Hepatocyte (in vitro differentiated cells): ENCODE measurements at regions not wholly inside any gene's neighbourhood (a gene's known extent, or its start where the extent isn't known, plus 50 kb on each side); places are given as distances from the start of the nearest gene placed in this dataset.

Experiments used
- DNase-seq: peaks from one replicate; pipeline ENCODE4 v3.0.0-alpha.2; 2016; ENCODE audit warnings: low spot score
- H2AFZ ChIP-seq: fragments of 200-600 bp; sonication (generic); 2 replicates; pipeline ENCODE4 v1.6.0; 2016; ENCODE audit warnings: antibody characterized with exemption, mild to moderate bottlenecking
- H3K27ac ChIP-seq: fragments of 200-600 bp; sonication (generic); 2 replicates; pipeline ENCODE4 v1.5.1; 2016; ENCODE audit warnings: mild to moderate bottlenecking
- H3K27me3 ChIP-seq: fragments of 200-600 bp; sonication (generic); 2 replicates; pipeline ENCODE4 v1.6.1; 2016
- H3K36me3 ChIP-seq: fragments of 200-600 bp; sonication (generic); replicated peaks from 2 replicates; pipeline ENCODE4 v1.5.1; 2016; ENCODE audit warnings: low read depth; ENCODE audit not compliant: insufficient read depth
- H3K4me1 ChIP-seq: fragments of 200-600 bp; sonication (generic); 2 replicates; pipeline ENCODE4 v1.5.1; 2016; ENCODE audit warnings: mild to moderate bottlenecking, moderate library complexity; ENCODE audit not compliant: insufficient read depth
- H3K4me2 ChIP-seq: fragments of 200-600 bp; sonication (generic); 2 replicates; pipeline ENCODE4 v1.6.0; 2016
- H3K4me3 ChIP-seq: fragments of 200-600 bp; sonication (generic); 2 replicates; pipeline ENCODE4 v1.5.1; 2016; ENCODE audit warnings: mild to moderate bottlenecking
- H3K79me2 ChIP-seq: fragments of 200-600 bp; sonication (generic); 2 replicates; pipeline ENCODE4 v1.6.0; 2017; ENCODE audit warnings: mild to moderate bottlenecking
- H3K9me2 ChIP-seq: fragments of 200-600 bp; sonication (generic); replicated peaks from 2 replicates; pipeline ENCODE4 v1.6.0; 2017; ENCODE audit warnings: mild to moderate bottlenecking; ENCODE audit not compliant: insufficient read depth
- H3K9me3 ChIP-seq: fragments of 200-600 bp; sonication (generic); 2 replicates; pipeline ENCODE4 v1.5.1; 2016; ENCODE audit warnings: low read depth, mild to moderate bottlenecking
- H4K20me1 ChIP-seq: fragments of 200-600 bp; sonication (generic); 2 replicates; pipeline ENCODE4 v1.6.0; 2016; ENCODE audit warnings: mild to moderate bottlenecking; ENCODE audit not compliant: insufficient read depth, poor library complexity, severe bottlenecking
- EZH2 ChIP-seq: fragments of 200-600 bp; sonication (generic); IDR thresholded peaks from 2 replicates; pipeline ENCODE4 v1.6.1; 2016; ENCODE audit warnings: antibody characterized with exemption, mild to moderate bottlenecking, borderline replicate concordance
- EZH2phosphoT487 ChIP-seq: fragments of 200-600 bp; sonication (generic); IDR thresholded peaks from one replicate; pipeline ENCODE4 v1.6.1; 2018; ENCODE audit warnings: antibody characterized with exemption, mild to moderate bottlenecking, low read depth, moderate library complexity; ENCODE audit not compliant: unreplicated experiment, severe bottlenecking
- WGBS: methylation state at CpG from one replicate; pipeline ENCODE4 v1.1.6; 2016; ENCODE audit warnings: low lambda C conversion rate; ENCODE audit errors: missing lambda C conversion rate; 5-methylcytosine and 5-hydroxymethylcytosine counted together
- TF ChIP-seq, protein P1 (sequence below): fragments of 200-600 bp; sonication (generic); IDR thresholded peaks from 2 replicates; pipeline ENCODE4 v1.5.1; 2016; ENCODE audit warnings: antibody characterized with exemption, mild to moderate bottlenecking; ENCODE audit not compliant: poor library complexity

DNA sequence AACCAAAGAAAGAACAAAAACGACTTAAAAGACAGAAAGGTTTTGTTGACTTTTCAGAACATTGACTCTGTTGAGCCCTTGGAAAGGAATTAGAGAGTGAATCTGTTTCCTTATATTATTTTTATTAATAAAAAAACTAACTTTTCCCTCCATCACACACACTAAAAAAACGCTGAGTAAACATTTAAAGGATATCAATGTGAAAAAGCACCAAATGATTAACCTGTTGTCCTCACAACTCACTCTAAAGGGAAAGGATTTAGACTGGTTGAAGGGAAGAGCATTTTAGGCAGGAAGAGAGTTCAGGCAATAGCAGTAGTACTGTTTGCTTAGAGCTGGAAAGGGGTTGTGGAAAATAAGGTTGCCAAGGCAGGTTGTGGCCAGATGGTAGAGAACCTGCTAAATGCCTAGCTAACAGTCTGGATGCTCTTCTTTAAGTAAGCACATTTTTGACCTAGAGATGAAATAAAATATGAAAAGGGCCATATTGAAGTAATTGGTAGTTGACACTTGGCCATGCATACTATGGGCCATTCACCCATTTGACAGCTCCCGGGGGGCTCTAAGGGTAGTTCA, 98.0 kb upstream of the NDP start:
- Histone ChIP-seq H3K4me3 (no peak overlapping the region), H3K27me3 (no peaks in the 10 kb centered on the region), H3K4me2 (no peak overlapping the region), H3K9me3 (no peaks in the 10 kb centered on the region), H3K4me1 (no peaks in the 10 kb centered on the region), H3K27ac (peak overlapping the region; percentile 51), H3K79me2 (no peaks in the 10 kb centered on the region), H4K20me1 (no peaks in the 10 kb centered on the region), H2AFZ (no peak overlapping the region), H3K9me2 (no peaks in the 10 kb centered on the region), H3K36me3 (no peaks in the 10 kb centered on the region)
- TF ChIP-seq, protein P1, sequence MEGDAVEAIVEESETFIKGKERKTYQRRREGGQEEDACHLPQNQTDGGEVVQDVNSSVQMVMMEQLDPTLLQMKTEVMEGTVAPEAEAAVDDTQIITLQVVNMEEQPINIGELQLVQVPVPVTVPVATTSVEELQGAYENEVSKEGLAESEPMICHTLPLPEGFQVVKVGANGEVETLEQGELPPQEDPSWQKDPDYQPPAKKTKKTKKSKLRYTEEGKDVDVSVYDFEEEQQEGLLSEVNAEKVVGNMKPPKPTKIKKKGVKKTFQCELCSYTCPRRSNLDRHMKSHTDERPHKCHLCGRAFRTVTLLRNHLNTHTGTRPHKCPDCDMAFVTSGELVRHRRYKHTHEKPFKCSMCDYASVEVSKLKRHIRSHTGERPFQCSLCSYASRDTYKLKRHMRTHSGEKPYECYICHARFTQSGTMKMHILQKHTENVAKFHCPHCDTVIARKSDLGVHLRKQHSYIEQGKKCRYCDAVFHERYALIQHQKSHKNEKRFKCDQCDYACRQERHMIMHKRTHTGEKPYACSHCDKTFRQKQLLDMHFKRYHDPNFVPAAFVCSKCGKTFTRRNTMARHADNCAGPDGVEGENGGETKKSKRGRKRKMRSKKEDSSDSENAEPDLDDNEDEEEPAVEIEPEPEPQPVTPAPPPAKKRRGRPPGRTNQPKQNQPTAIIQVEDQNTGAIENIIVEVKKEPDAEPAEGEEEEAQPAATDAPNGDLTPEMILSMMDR, result no peak
- no peak for TF ChIP-seq EZH2
- no peak for TF ChIP-seq EZH2phosphoT487
- no peak for DNase-seq
- WGBS, result 48% methylated on average over 3 of the region's 3 CpGs

DNA sequence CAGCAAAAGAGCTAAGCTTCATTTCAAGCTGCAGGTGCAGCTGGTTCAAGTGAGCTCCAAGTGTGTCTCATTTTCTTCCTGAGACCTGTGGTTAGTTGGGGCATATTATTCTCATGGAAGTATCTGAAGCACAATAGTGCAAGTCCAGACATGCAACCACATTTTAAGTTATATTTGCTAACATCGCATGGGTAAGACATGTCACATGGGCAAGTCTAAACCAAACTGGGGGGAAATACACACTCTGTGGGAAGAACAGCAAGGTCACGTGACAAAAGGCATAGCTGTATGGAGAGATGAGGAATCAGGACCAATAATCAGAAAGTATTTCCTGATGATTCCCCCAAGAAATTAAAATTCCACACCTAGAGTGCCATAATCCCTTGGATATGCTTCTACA, 94.9 kb upstream of the NDP start:
- Histone ChIP-seq H3K4me2 (no peak overlapping the region), H3K27me3 (no peaks in the 10 kb centered on the region), H3K36me3 (no peaks in the 10 kb centered on the region), H3K4me1 (no peaks in the 10 kb centered on the region), H3K4me3 (no peak overlapping the region), H3K9me2 (no peaks in the 10 kb centered on the region), H2AFZ (no peak overlapping the region), H3K79me2 (no peaks in the 10 kb centered on the region), H3K9me3 (no peaks in the 10 kb centered on the region), H3K27ac (no peak overlapping the region), H4K20me1 (no peaks in the 10 kb centered on the region)
- WGBS, result 81% methylated on average over 2 of the region's 2 CpGs
- DNase-seq, result no peak
- no peak for TF ChIP-seq EZH2phosphoT487
- TF ChIP-seq, protein P1, result no peak
- TF ChIP-seq EZH2, result no peak

DNA sequence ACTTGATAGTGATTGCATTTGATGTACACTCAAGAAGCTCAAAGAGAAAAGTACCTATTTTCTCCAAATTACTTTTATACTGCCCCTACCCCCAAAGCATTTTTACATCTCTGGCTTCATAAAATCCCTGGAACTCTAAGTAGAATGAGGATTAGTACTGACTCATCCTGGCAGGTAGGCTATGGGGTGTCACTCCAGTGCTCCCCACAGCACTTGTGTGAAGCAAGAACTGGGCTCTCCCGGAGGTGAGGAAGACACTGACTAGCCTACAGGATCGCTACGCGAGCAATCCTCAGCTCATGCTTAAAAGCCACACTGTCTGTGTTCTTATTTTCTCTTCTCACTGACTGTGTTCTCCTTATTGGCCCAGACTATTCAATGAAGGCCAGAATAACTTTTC, 90.4 kb upstream of the NDP start:
- DNase-seq, result no peak
- peak overlapping the region; percentile 68 for H3K27ac ChIP-seq
- WGBS, result 90% methylated on average over 4 of the region's 4 CpGs
- no peaks in the 10 kb centered on the region for H4K20me1 ChIP-seq
- no peak overlapping the region for H2AFZ ChIP-seq
- no peaks in the 10 kb centered on the region for H3K79me2 ChIP-seq
- no peaks in the 10 kb centered on the region for H3K9me3 ChIP-seq
- no peaks in the 10 kb centered on the region for H3K4me1 ChIP-seq
- TF ChIP-seq EZH2 (no peak), EZH2phosphoT487 (no peak)
- TF ChIP-seq, protein P1, result no peak
- no peak overlapping the region for H3K4me2 ChIP-seq
- no peaks in the 10 kb centered on the region for H3K9me2 ChIP-seq
- H3K36me3 ChIP-seq, result no peaks in the 10 kb centered on the region
- H3K4me3 ChIP-seq, result no peak overlapping the region
- no peaks in the 10 kb centered on the region for H3K27me3 ChIP-seq
